ENCODE measurements at regions not wholly inside any gene's neighbourhood (a gene's known extent, or its start where the extent isn't known, plus 50 kb on each side); places are given as distances from the start of the nearest gene placed in this dataset.

DNA sequence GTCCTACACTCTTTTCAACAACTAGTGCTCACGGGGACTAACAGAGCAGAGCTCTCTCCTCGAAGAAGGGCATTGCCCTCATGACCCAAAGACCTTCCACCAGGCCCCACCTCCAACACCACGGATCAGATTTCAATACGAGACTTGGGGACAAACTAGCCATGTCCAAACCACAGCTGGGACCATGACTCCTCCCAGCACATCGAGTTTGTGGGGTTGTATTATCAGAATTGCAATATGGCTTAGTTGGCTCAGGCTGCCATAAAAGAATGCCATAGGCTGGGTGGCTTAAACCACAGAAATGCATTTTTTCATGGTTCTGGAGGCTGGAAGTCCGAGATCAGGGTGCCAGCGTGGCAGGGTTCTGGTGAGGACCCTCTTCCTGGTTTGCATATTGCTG lies 189.7 kb upstream of the PMEPA1 start:
- Histone ChIP-seq H3K36me3 (ENCODE audit: low read depth) (no peaks in the 10 kb centered on the region), H3K27ac (ENCODE audit: poor library complexity, severe bottlenecking) (no peak overlapping the region), H3K27me3 (ENCODE audit: insufficient read depth, poor library complexity, severe bottlenecking) (no peaks in the 10 kb centered on the region), H3K4me3 (ENCODE audit: severe bottlenecking) (no peak overlapping the region), H3K9me3 (ENCODE audit: severe bottlenecking) (no peaks in the 10 kb centered on the region), H3K4me1 (ENCODE audit: insufficient read depth, poor library complexity, severe bottlenecking) (peaks cover 13% of the 10 kb centered on the region)
- TF ChIP-seq, protein P1, sequence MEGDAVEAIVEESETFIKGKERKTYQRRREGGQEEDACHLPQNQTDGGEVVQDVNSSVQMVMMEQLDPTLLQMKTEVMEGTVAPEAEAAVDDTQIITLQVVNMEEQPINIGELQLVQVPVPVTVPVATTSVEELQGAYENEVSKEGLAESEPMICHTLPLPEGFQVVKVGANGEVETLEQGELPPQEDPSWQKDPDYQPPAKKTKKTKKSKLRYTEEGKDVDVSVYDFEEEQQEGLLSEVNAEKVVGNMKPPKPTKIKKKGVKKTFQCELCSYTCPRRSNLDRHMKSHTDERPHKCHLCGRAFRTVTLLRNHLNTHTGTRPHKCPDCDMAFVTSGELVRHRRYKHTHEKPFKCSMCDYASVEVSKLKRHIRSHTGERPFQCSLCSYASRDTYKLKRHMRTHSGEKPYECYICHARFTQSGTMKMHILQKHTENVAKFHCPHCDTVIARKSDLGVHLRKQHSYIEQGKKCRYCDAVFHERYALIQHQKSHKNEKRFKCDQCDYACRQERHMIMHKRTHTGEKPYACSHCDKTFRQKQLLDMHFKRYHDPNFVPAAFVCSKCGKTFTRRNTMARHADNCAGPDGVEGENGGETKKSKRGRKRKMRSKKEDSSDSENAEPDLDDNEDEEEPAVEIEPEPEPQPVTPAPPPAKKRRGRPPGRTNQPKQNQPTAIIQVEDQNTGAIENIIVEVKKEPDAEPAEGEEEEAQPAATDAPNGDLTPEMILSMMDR (IDR thresholded peaks at IDR 0.05; ENCODE audit: poor library complexity, severe bottlenecking), result no peak
- peak; percentile 45 for DNase-seq (ENCODE audit: low spot score)
- ATAC-seq (ENCODE audit: low read depth), result no peak

DNA sequence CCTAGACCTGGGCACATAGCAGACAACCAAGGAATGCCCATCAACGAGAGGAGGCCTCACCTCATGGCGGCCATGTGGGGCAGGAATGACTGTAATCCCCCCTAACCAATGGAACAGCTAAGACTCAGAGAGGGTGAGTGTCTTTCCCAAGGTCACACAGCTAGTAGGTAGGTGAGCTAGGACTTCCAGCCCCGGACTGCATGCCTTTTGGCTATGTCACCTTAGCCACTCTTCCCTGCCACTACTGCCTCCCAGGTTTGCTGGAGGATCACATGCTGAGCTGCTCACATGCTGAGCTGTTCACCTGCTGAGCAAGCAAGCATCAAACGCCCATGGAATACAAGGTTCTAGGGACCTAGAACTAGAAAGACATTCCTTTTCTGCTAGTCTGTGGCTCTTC lies 188.5 kb upstream of the PMEPA1 start:
- TF ChIP-seq, protein P1 (IDR thresholded peaks at IDR 0.05; ENCODE audit: poor library complexity, severe bottlenecking), result no peak
- DNase-seq (ENCODE audit: low spot score), result peak; percentile 58
- no peak overlapping the region for H3K27ac ChIP-seq (ENCODE audit: poor library complexity, severe bottlenecking)
- no peaks in the 10 kb centered on the region for H3K36me3 ChIP-seq (ENCODE audit: low read depth)
- no peak overlapping the region for H3K4me3 ChIP-seq (ENCODE audit: severe bottlenecking)
- ATAC-seq (ENCODE audit: low read depth), result no peak
- no peaks in the 10 kb centered on the region for H3K27me3 ChIP-seq (ENCODE audit: insufficient read depth, poor library complexity, severe bottlenecking)
- H3K9me3 ChIP-seq (ENCODE audit: severe bottlenecking), result no peaks in the 10 kb centered on the region
- peaks cover 9% of the 10 kb centered on the region for H3K4me1 ChIP-seq (ENCODE audit: insufficient read depth, poor library complexity, severe bottlenecking)

DNA sequence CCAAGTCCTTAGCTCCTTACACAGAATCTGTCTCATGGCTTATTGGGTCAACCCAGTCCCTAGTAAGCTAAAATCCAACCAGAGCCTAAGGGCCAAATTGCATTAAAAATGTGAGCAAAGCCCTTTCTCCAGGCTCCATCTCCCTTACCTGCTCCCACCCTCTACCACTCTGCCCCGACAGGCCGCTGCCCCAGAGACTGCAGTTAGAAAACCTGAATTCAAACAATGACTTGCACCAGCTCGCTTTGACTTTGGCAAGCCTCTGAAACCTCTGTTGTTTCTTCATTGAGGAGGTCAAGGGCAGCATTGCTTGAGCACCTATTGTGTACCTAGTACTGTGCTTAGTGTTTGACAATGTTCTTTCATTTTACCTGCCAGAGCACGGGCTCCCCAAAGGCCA lies 188.1 kb upstream of the PMEPA1 start:
- ATAC-seq (ENCODE audit: low read depth) (no peak), DNase-seq (ENCODE audit: low spot score) (peak; percentile 68)
- Histone ChIP-seq H3K9me3 (ENCODE audit: severe bottlenecking) (no peaks in the 10 kb centered on the region), H3K27ac (ENCODE audit: poor library complexity, severe bottlenecking) (no peak overlapping the region), H3K36me3 (ENCODE audit: low read depth) (no peaks in the 10 kb centered on the region), H3K4me1 (ENCODE audit: insufficient read depth, poor library complexity, severe bottlenecking) (peaks cover 9% of the 10 kb centered on the region), H3K27me3 (ENCODE audit: insufficient read depth, poor library complexity, severe bottlenecking) (no peaks in the 10 kb centered on the region), H3K4me3 (ENCODE audit: severe bottlenecking) (no peak overlapping the region)
- TF ChIP-seq, protein P1 (IDR thresholded peaks at IDR 0.05; ENCODE audit: poor library complexity, severe bottlenecking), result no peak

GRCh38 chr20:57897156-57897874 lies 187.5 kb upstream of the PMEPA1 start:
- no peaks in the 10 kb centered on the region for H3K27me3 ChIP-seq (ENCODE audit: insufficient read depth, poor library complexity, severe bottlenecking)
- DNase-seq (ENCODE audit: low spot score), result peak; percentile 80
- TF ChIP-seq, protein P1 (IDR thresholded peaks at IDR 0.05; ENCODE audit: poor library complexity, severe bottlenecking), result no peak
- no peak overlapping the region for H3K27ac ChIP-seq (ENCODE audit: poor library complexity, severe bottlenecking)
- H3K4me3 ChIP-seq (ENCODE audit: severe bottlenecking), result no peak overlapping the region
- no peaks in the 10 kb centered on the region for H3K36me3 ChIP-seq (ENCODE audit: low read depth)
- peaks cover 3% of the 10 kb centered on the region for H3K4me1 ChIP-seq (ENCODE audit: insufficient read depth, poor library complexity, severe bottlenecking)
- H3K9me3 ChIP-seq (ENCODE audit: severe bottlenecking), result no peaks in the 10 kb centered on the region
- no peak for ATAC-seq (ENCODE audit: low read depth)

- Histone ChIP-seq H3K27me3 (ENCODE audit: insufficient read depth, poor library complexity, severe bottlenecking) (no peaks in the 10 kb centered on the region), H3K27ac (ENCODE audit: poor library complexity, severe bottlenecking) (no peak overlapping the region), H3K9me3 (ENCODE audit: severe bottlenecking) (no peaks in the 10 kb centered on the region), H3K4me3 (ENCODE audit: severe bottlenecking) (no peak overlapping the region), H3K4me1 (ENCODE audit: insufficient read depth, poor library complexity, severe bottlenecking) (no peaks in the 10 kb centered on the region), H3K36me3 (ENCODE audit: low read depth) (no peaks in the 10 kb centered on the region)
- ATAC-seq (ENCODE audit: low read depth) (no peak), DNase-seq (ENCODE audit: low spot score) (peak; percentile 78)
- TF ChIP-seq, protein P1 (IDR thresholded peaks at IDR 0.05; ENCODE audit: poor library complexity, severe bottlenecking), result no peak
These were observed 186.7 kb upstream of the PMEPA1 start for GRCh38 chr20:57896563-57896962.

All from RWPE2 (cell line).